Vagina (tissue), 2 donors: ENCODE measurements at regions not wholly inside any gene's neighbourhood (a gene's known extent, or its start where the extent isn't known, plus 50 kb on each side); places are given as distances from the start of the nearest gene placed in this dataset.

Source experiments
- DNase-seq, 2 donors: peaks; one replicate each; pipeline ENCODE4 v3.0.0-alpha.2; 2017; ENCODE audit errors: extremely low spot score in 2 of 2
- H3K27ac ChIP-seq: fragments of 200-600 bp; sonication (generic); one replicate; pipeline ENCODE4 v1.5.1; 2019
- H3K27me3 ChIP-seq: fragments of 200-600 bp; sonication (generic); one replicate; pipeline ENCODE4 v1.5.1; 2019
- H3K36me3 ChIP-seq, 2 donors: fragments of 200-600 bp; sonication (generic); one replicate each; pipeline ENCODE4 v1.5.1; 2017 to 2019
- H3K4me1 ChIP-seq: fragments of 200-600 bp; sonication (generic); one replicate; pipeline ENCODE4 v1.5.1; 2019
- H3K4me3 ChIP-seq, 2 donors: fragments of 200-600 bp; sonication (generic); 1 replicate in 1 of 2; 2 replicates in 1 of 2; pipeline ENCODE4 v1.5.1; 2016 to 2019
- H3K9me3 ChIP-seq: fragments of 200-600 bp; sonication (generic); one replicate; pipeline ENCODE4 v1.5.1; 2019
- CTCF ChIP-seq, 3 experiments: fragments of 450-650 bp in 2 of 3; fragments of 200-600 bp in 1 of 3; sonication (generic) in 1 of 3; IDR thresholded peaks; one replicate each; pipeline ENCODE4 v1.5.1; 2017 to 2019; ENCODE audit warnings: antibody characterized with exemption in 3 of 3, mild to moderate bottlenecking in 2 of 3, moderate library complexity in 2 of 3
- POLR2A ChIP-seq, 2 donors: fragments of 450-650 bp; IDR thresholded peaks; one replicate each; pipeline ENCODE4 v1.6.1; 2017; ENCODE audit warnings: antibody characterized with exemption in 2 of 2, mild to moderate bottlenecking in 2 of 2, moderate library complexity in 2 of 2
- POLR2AphosphoS5 ChIP-seq, 2 donors: sonication (generic); formaldehyde crosslinking; IDR thresholded peaks; one replicate each; pipeline ENCODE4 v1.9.0; 2017; ENCODE audit warnings: antibody characterized with exemption in 2 of 2, mild to moderate bottlenecking in 2 of 2, low read depth in 1 of 2; ENCODE audit not compliant: insufficient read depth in 1 of 2
- intact Hi-C: fragments of 100-400 bp; cut with DNase I; formaldehyde crosslinking; loops from one replicate; pipeline ENCODE4 v1.15.1; 2023

- H3K27me3 ChIP-seq: no peaks in the 10 kb centered on the region
- intact Hi-C loops: no loop called here
- H3K36me3 ChIP-seq: no peaks in the 10 kb centered on the region
- H3K9me3 ChIP-seq: no peaks in the 10 kb centered on the region
- TF ChIP-seq POLR2A (IDR thresholded peaks at IDR 0.05) (no peak), CTCF (IDR thresholded peaks at IDR 0.05) (no peak), POLR2AphosphoS5 (IDR thresholded peaks at IDR 0.05; ENCODE audit: insufficient read depth in 1 of 2, low read depth in 1 of 2) (no peak)
- H3K27ac ChIP-seq: no peak overlapping the region
- DNase-seq: no peak
- no peaks in the 10 kb centered on the region for H3K4me1 ChIP-seq
- no peak overlapping the region for H3K4me3 ChIP-seq
Observed at GRCh38 chr5:107243220-107243579, 427.5 kb downstream of the EFNA5 start.

GRCh38 chr5:107242411-107243219 is 428.1 kb downstream of the EFNA5 start:
- TF ChIP-seq POLR2A (IDR thresholded peaks at IDR 0.05) (no peak), CTCF (IDR thresholded peaks at IDR 0.05) (no peak), POLR2AphosphoS5 (IDR thresholded peaks at IDR 0.05; ENCODE audit: insufficient read depth in 1 of 2, low read depth in 1 of 2) (no peak)
- H3K4me1 ChIP-seq: no peaks in the 10 kb centered on the region
- no peak for DNase-seq
- H3K27me3 ChIP-seq: no peaks in the 10 kb centered on the region
- H3K4me3 ChIP-seq: no peak overlapping the region
- intact Hi-C loops: no loop called here
- H3K27ac ChIP-seq: no peak overlapping the region
- no peaks in the 10 kb centered on the region for H3K36me3 ChIP-seq
- no peaks in the 10 kb centered on the region for H3K9me3 ChIP-seq

- H3K9me3 ChIP-seq: no peaks in the 10 kb centered on the region
- H3K36me3 ChIP-seq: no peaks in the 10 kb centered on the region
Observed at GRCh38 chr5:107241841-107242240, 428.9 kb downstream of the EFNA5 start.

GRCh38 chr5:107235167-107235566 is 435.6 kb downstream of the EFNA5 start:
- H3K36me3 ChIP-seq: no peaks in the 10 kb centered on the region
- no peaks in the 10 kb centered on the region for H3K4me1 ChIP-seq
- no peaks in the 10 kb centered on the region for H3K9me3 ChIP-seq
- intact Hi-C loops: no loop called here
- H3K27me3 ChIP-seq: no peaks in the 10 kb centered on the region
- no peak for TF ChIP-seq CTCF (IDR thresholded peaks at IDR 0.05)
- no peak for TF ChIP-seq POLR2A (IDR thresholded peaks at IDR 0.05)
- TF ChIP-seq POLR2AphosphoS5 (IDR thresholded peaks at IDR 0.05; ENCODE audit: insufficient read depth in 1 of 2, low read depth in 1 of 2): no peak
- no peak overlapping the region for H3K27ac ChIP-seq
- H3K4me3 ChIP-seq: no peak overlapping the region
- DNase-seq: no peak

More at GRCh38 chr5:107241841-107242240, 428.9 kb downstream of the EFNA5 start:
- H3K27ac ChIP-seq: no peak overlapping the region
- no peak for TF ChIP-seq POLR2AphosphoS5 (IDR thresholded peaks at IDR 0.05; ENCODE audit: insufficient read depth in 1 of 2, low read depth in 1 of 2)
- intact Hi-C loops: no loop called here
- no peaks in the 10 kb centered on the region for H3K27me3 ChIP-seq
- H3K4me1 ChIP-seq: no peaks in the 10 kb centered on the region
- no peak for DNase-seq
- H3K4me3 ChIP-seq: no peak overlapping the region

- intact Hi-C loops: no loop called here
- no peaks in the 10 kb centered on the region for H3K27me3 ChIP-seq
- H3K9me3 ChIP-seq: no peaks in the 10 kb centered on the region
- H3K4me3 ChIP-seq: no peak overlapping the region
- DNase-seq: no peak
- no peaks in the 10 kb centered on the region for H3K4me1 ChIP-seq
- no peak for TF ChIP-seq POLR2AphosphoS5 (IDR thresholded peaks at IDR 0.05; ENCODE audit: insufficient read depth in 1 of 2, low read depth in 1 of 2)
- TF ChIP-seq CTCF (IDR thresholded peaks at IDR 0.05): no peak
- no peak for TF ChIP-seq POLR2A (IDR thresholded peaks at IDR 0.05)
- H3K36me3 ChIP-seq: no peaks in the 10 kb centered on the region
- H3K27ac ChIP-seq: no peak overlapping the region
Observed at GRCh38 chr5:107232788-107233187, 437.9 kb downstream of the EFNA5 start.
